ENCODE measurements at regions not wholly inside any gene's neighbourhood (a gene's known extent, or its start where the extent isn't known, plus 50 kb on each side); places are given as distances from the start of the nearest gene placed in this dataset.

- DNase-seq (ENCODE audit: low read depth), result no peak
- no peak for TF ChIP-seq CTCF (IDR thresholded peaks at IDR 0.05; ENCODE audit: control insufficient read depth, extremely low read depth, insufficient read depth)
These were observed 92.1 kb upstream of the FSTL4 start for GRCh38 chr5:133704411-133704810.

GRCh38 chr5:133703935-133704334 lies 91.6 kb upstream of the FSTL4 start:
- no peak for DNase-seq (ENCODE audit: low read depth)
- H3K4me3 ChIP-seq (ENCODE audit: low read depth, low read length), result no peak overlapping the region
- no peak for TF ChIP-seq CTCF (IDR thresholded peaks at IDR 0.05; ENCODE audit: control insufficient read depth, extremely low read depth, insufficient read depth)

More at GRCh38 chr5:133704411-133704810, 92.1 kb upstream of the FSTL4 start:
- H3K4me3 ChIP-seq (ENCODE audit: low read depth, low read length), result no peak overlapping the region

- no peak for DNase-seq (ENCODE audit: low read depth)
- TF ChIP-seq CTCF (IDR thresholded peaks at IDR 0.05; ENCODE audit: control insufficient read depth, extremely low read depth, insufficient read depth), result no peak
- no peak overlapping the region for H3K4me3 ChIP-seq (ENCODE audit: low read depth, low read length)
These were observed 90.7 kb upstream of the FSTL4 start for GRCh38 chr5:133702791-133703770.

- no peak for DNase-seq (ENCODE audit: low read depth)
- no peak overlapping the region for H3K4me3 ChIP-seq (ENCODE audit: low read depth, low read length)
- no peak for TF ChIP-seq CTCF (IDR thresholded peaks at IDR 0.05; ENCODE audit: control insufficient read depth, extremely low read depth, insufficient read depth)
These were observed 89.5 kb upstream of the FSTL4 start for GRCh38 chr5:133701871-133702270.

- DNase-seq (ENCODE audit: low read depth), result no peak
- H3K4me3 ChIP-seq (ENCODE audit: low read depth, low read length), result no peak overlapping the region
- no peak for TF ChIP-seq CTCF (IDR thresholded peaks at IDR 0.05; ENCODE audit: control insufficient read depth, extremely low read depth, insufficient read depth)
These were observed 87.9 kb upstream of the FSTL4 start for GRCh38 chr5:133700251-133700650.

GRCh38 chr5:133698646-133699526 lies 86.5 kb upstream of the FSTL4 start:
- DNase-seq (ENCODE audit: low read depth), result no peak
- no peak overlapping the region for H3K4me3 ChIP-seq (ENCODE audit: low read depth, low read length)
- TF ChIP-seq CTCF (IDR thresholded peaks at IDR 0.05; ENCODE audit: control insufficient read depth, extremely low read depth, insufficient read depth), result no peak

Measured in LNCaP clone FGC (cell line).